GM23338 (cell line): ENCODE measurements at regions not wholly inside any gene's neighbourhood (a gene's known extent, or its start where the extent isn't known, plus 50 kb on each side); places are given as distances from the start of the nearest gene placed in this dataset.

Experiments
- ATAC-seq: fragments of 200-7000 bp; cut with Tn5 transposase; 3 replicates; pipeline ENCODE4 v1.9.1; 2020
- DNase-seq: peaks from one replicate; pipeline ENCODE4 v3.0.0-alpha.2; 2015; ENCODE audit warnings: low spot score
- H2AFZ ChIP-seq: fragments of 200-600 bp; sonication (generic); 2 replicates; pipeline ENCODE4 v1.8.0; 2016; ENCODE audit warnings: antibody characterized with exemption, mild to moderate bottlenecking, moderate library complexity
- H3F3A ChIP-seq: fragments of 200-600 bp; sonication (generic); replicated peaks from 2 replicates; pipeline ENCODE4 v1.8.0; 2017; ENCODE audit warnings: antibody characterized with exemption, mixed run types, low read depth
- H3K27ac ChIP-seq: fragments of 200-600 bp; sonication (generic); 2 replicates; pipeline ENCODE4 v1.6.1; 2016; ENCODE audit warnings: low read depth
- H3K27me3 ChIP-seq: fragments of 200-600 bp; sonication (generic); 2 replicates; pipeline ENCODE4 v1.8.0; 2016; ENCODE audit warnings: mild to moderate bottlenecking, mixed run types, moderate library complexity; ENCODE audit not compliant: insufficient read depth
- H3K36me3 ChIP-seq: fragments of 200-600 bp; sonication (generic); 2 replicates; pipeline ENCODE4 v1.8.0; 2016; ENCODE audit warnings: mild to moderate bottlenecking; ENCODE audit not compliant: insufficient read depth
- H3K4me1 ChIP-seq: fragments of 200-600 bp; sonication (generic); 2 replicates; pipeline ENCODE4 v1.8.0; 2016; ENCODE audit warnings: mild to moderate bottlenecking, moderate library complexity; ENCODE audit not compliant: insufficient read depth
- H3K4me2 ChIP-seq: fragments of 200-600 bp; sonication (generic); 2 replicates; pipeline ENCODE4 v1.7.1; 2017; ENCODE audit warnings: mixed run types
- H3K4me3 ChIP-seq: fragments of 200-600 bp; sonication (generic); 2 replicates; pipeline ENCODE4 v1.6.1; 2016; ENCODE audit warnings: mixed run types
- H3K79me2 ChIP-seq: fragments of 200-600 bp; sonication (generic); replicated peaks from 2 replicates; pipeline ENCODE4 v1.8.0; 2017; ENCODE audit warnings: mild to moderate bottlenecking; ENCODE audit not compliant: insufficient read depth
- H3K9me2 ChIP-seq: fragments of 200-600 bp; sonication (generic); 2 replicates; pipeline ENCODE4 v1.8.0; 2017; ENCODE audit not compliant: insufficient read depth
- H4K20me1 ChIP-seq: fragments of 200-600 bp; sonication (generic); replicated peaks from 2 replicates; pipeline ENCODE4 v1.8.0; 2017; ENCODE audit warnings: mild to moderate bottlenecking; ENCODE audit not compliant: insufficient read depth
- H3K27ac Mint-ChIP-seq: 2 replicates; pipeline ENCODE4 v1.8.0; 2020; ENCODE audit warnings: inconsistent platforms, mild to moderate bottlenecking, moderate library complexity, mixed read lengths
- H3K27me3 Mint-ChIP-seq: 3 replicates; pipeline ENCODE4 v1.8.0; 2022; ENCODE audit warnings: low read depth, mild to moderate bottlenecking, moderate library complexity, mixed read lengths, inconsistent platforms; ENCODE audit not compliant: insufficient read depth, poor library complexity
- H3K36me3 Mint-ChIP-seq: 3 replicates; pipeline ENCODE4 v1.8.0; 2021; ENCODE audit warnings: low read depth, mild to moderate bottlenecking, inconsistent platforms, moderate library complexity, mixed read lengths
- H3K4me1 Mint-ChIP-seq: 3 replicates; pipeline ENCODE4 v1.8.0; 2020; ENCODE audit warnings: mild to moderate bottlenecking, inconsistent platforms, mixed read lengths
- H3K4me3 Mint-ChIP-seq: 3 replicates; pipeline ENCODE4 v1.8.0; 2021; ENCODE audit warnings: moderate library complexity, mild to moderate bottlenecking, inconsistent platforms, mixed read lengths
- H3K9me3 Mint-ChIP-seq: 3 replicates; pipeline ENCODE4 v1.8.0; 2020; ENCODE audit warnings: moderate library complexity, mild to moderate bottlenecking, inconsistent platforms, mixed read lengths
- CREB1 ChIP-seq: fragments of 250-450 bp; sonication (Bioruptor Pico); IDR thresholded peaks from 2 replicates; pipeline ENCODE4 v1.5.0; 2020; ENCODE audit warnings: low read depth, mild to moderate bottlenecking, moderate library complexity
- EZH2 ChIP-seq: fragments of 200-600 bp; sonication (generic); IDR thresholded peaks from one replicate; pipeline ENCODE4 v1.8.0; 2017; ENCODE audit warnings: antibody characterized with exemption, mild to moderate bottlenecking, low read depth; ENCODE audit not compliant: unreplicated experiment
- EZH2phosphoT487 ChIP-seq: fragments of 200-600 bp; sonication (generic); IDR thresholded peaks from one replicate; pipeline ENCODE4 v1.8.1; 2018; ENCODE audit warnings: antibody characterized with exemption; ENCODE audit not compliant: unreplicated experiment
- JUNB ChIP-seq: IDR thresholded peaks from one replicate; pipeline ENCODE4 v1.6.1; 2016; ENCODE audit warnings: antibody characterized with exemption; ENCODE audit not compliant: unreplicated experiment
- NANOG ChIP-seq: IDR thresholded peaks from 2 replicates; pipeline ENCODE4 v1.6.1; 2016; ENCODE audit warnings: antibody characterized with exemption, borderline replicate concordance
- POLR2AphosphoS5 ChIP-seq: IDR thresholded peaks from 2 replicates; pipeline ENCODE4 v1.6.1; 2016; ENCODE audit warnings: antibody characterized with exemption, low read depth
- STAT1 ChIP-seq: IDR thresholded peaks from one replicate; pipeline ENCODE4 v1.6.1; 2016; ENCODE audit warnings: antibody characterized with exemption; ENCODE audit not compliant: unreplicated experiment
- ZNF114 ChIP-seq: fragments of 250-450 bp; sonication (Bioruptor Pico); IDR thresholded peaks from 2 replicates; pipeline ENCODE4 v1.5.0; 2020; ENCODE audit warnings: mild to moderate bottlenecking, moderate library complexity
- ZNF331 ChIP-seq: fragments of 250-450 bp; sonication (Bioruptor Pico); IDR thresholded peaks from 2 replicates; pipeline ENCODE4 v1.5.0; 2020; ENCODE audit warnings: low read depth, mild to moderate bottlenecking, moderate library complexity
- TF ChIP-seq, protein P1 (sequence below), 2 experiments: fragments of 200-600 bp in 1 of 2; sonication (generic) in 1 of 2; conservative IDR thresholded peaks; 2 replicates each; pipeline versions ENCODE4 v1.5.1 to v1.6.1; 2016 to 2017; ENCODE audit warnings: antibody characterized with exemption in 2 of 2, low read depth in 2 of 2, mild to moderate bottlenecking in 2 of 2, moderate library complexity in 1 of 2
- TF ChIP-seq, protein P2 (sequence below): IDR thresholded peaks from 2 replicates; pipeline ENCODE4 v1.6.1; 2016; ENCODE audit warnings: antibody characterized with exemption
- TF ChIP-seq, protein P3 (sequence below): IDR thresholded peaks from one replicate; pipeline ENCODE4 v1.6.1; 2018; ENCODE audit warnings: antibody characterized with exemption; ENCODE audit not compliant: unreplicated experiment

DNA sequence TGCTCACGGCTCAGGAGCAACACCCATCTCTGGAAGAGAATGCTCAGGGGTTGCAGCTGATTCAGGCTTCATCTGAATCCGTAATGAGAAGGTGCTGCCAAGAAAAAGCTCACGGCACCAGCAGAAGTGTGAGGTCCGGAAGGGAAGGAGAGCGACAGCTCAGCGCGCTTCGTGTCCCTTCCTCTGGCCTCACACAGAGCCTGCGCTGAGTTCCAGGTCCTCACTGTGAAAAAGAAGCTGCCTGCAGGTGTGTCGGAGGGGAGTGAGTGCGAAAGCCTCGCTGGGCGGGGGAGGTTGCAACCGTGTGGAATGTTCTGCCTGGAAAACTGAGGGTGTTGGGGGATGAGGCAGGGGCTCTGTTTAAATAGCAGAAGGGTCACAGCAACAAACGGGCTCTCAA is 76.2 kb upstream of the TWIST2 start (continued):
- TF ChIP-seq, protein P1, sequence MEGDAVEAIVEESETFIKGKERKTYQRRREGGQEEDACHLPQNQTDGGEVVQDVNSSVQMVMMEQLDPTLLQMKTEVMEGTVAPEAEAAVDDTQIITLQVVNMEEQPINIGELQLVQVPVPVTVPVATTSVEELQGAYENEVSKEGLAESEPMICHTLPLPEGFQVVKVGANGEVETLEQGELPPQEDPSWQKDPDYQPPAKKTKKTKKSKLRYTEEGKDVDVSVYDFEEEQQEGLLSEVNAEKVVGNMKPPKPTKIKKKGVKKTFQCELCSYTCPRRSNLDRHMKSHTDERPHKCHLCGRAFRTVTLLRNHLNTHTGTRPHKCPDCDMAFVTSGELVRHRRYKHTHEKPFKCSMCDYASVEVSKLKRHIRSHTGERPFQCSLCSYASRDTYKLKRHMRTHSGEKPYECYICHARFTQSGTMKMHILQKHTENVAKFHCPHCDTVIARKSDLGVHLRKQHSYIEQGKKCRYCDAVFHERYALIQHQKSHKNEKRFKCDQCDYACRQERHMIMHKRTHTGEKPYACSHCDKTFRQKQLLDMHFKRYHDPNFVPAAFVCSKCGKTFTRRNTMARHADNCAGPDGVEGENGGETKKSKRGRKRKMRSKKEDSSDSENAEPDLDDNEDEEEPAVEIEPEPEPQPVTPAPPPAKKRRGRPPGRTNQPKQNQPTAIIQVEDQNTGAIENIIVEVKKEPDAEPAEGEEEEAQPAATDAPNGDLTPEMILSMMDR (conservative IDR thresholded peaks at IDR 0.05; ENCODE audit: low read depth in 2 of 2) = no peak
- TF ChIP-seq STAT1 (no peak), ZNF114 (CRISPR knock-in tag) (no peak), ZNF331 (CRISPR knock-in tag) (no peak), CREB1 (CRISPR knock-in tag) (no peak)
- TF ChIP-seq, protein P2, sequence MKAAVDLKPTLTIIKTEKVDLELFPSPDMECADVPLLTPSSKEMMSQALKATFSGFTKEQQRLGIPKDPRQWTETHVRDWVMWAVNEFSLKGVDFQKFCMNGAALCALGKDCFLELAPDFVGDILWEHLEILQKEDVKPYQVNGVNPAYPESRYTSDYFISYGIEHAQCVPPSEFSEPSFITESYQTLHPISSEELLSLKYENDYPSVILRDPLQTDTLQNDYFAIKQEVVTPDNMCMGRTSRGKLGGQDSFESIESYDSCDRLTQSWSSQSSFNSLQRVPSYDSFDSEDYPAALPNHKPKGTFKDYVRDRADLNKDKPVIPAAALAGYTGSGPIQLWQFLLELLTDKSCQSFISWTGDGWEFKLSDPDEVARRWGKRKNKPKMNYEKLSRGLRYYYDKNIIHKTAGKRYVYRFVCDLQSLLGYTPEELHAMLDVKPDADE = no peak

DNA sequence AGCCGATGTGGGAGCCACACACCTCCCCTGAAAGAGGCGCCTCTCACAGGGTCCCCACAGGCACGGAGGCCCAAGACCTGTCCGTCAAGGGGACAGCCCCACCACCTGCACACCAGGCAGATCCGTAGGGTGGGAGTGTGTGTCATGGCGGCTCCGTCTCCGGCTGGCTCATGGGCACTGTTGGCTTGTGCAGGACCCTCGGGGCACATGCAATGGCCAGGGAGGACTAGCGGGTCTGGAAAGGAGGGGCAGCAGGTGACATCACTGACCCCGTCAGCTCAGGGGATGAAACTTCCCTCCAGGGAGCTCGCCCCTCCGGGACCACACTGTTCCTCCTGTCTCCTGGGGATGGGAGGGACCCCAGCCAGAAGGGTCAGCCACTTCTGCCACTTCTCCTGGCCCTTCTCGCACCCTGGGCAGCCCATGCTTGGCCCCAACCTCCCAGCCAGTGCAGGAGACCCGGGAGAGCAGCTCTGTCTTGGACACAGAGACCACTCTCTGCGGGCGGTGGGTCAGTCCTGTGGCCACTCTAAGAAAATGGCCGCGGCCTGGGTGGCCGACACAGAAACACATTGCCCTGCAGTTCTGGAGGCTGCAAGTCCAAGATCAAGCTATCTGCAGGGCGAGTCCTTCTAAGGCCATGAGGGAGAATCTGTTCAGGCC is 75.1 kb upstream of the TWIST2 start:
- Mint-ChIP-seq H3K4me3 (no peak overlapping the region), H3K27ac (no peak overlapping the region), H3K36me3 (no peaks in the 10 kb centered on the region; the same call in 2 of the 3 replicates), H3K9me3 (peaks cover 7% of the 10 kb centered on the region; the same call in 1 of the 3 replicates), H3K4me1 (peaks cover 5% of the 10 kb centered on the region; the same call in 2 of the 3 replicates), H3K27me3 (peaks cover 1% of the 10 kb centered on the region)
- no peak for ATAC-seq
- Histone ChIP-seq H3K4me3 (no peak overlapping the region), H4K20me1 (no peaks in the 10 kb centered on the region), H3K36me3 (no peaks in the 10 kb centered on the region), H3K9me2 (no peaks in the 10 kb centered on the region), H3K4me1 (no peaks in the 10 kb centered on the region), H3K27ac (no peak overlapping the region), H2AFZ (no peak overlapping the region), H3K79me2 (no peaks in the 10 kb centered on the region), H3K4me2 (no peak overlapping the region), H3F3A (no peaks in the 10 kb centered on the region), H3K27me3 (no peaks in the 10 kb centered on the region)
- DNase-seq = no peak
- TF ChIP-seq ZNF331 (CRISPR knock-in tag) = no peak
- TF ChIP-seq EZH2 = no peak
- TF ChIP-seq STAT1 = no peak
- TF ChIP-seq EZH2phosphoT487 = no peak
- TF ChIP-seq, protein P1 (conservative IDR thresholded peaks at IDR 0.05; ENCODE audit: low read depth in 2 of 2) = no peak
- TF ChIP-seq NANOG = no peak
- TF ChIP-seq, protein P2 = no peak
- no peak for TF ChIP-seq POLR2AphosphoS5
- no peak for TF ChIP-seq CREB1 (CRISPR knock-in tag)
- TF ChIP-seq, protein P3, sequence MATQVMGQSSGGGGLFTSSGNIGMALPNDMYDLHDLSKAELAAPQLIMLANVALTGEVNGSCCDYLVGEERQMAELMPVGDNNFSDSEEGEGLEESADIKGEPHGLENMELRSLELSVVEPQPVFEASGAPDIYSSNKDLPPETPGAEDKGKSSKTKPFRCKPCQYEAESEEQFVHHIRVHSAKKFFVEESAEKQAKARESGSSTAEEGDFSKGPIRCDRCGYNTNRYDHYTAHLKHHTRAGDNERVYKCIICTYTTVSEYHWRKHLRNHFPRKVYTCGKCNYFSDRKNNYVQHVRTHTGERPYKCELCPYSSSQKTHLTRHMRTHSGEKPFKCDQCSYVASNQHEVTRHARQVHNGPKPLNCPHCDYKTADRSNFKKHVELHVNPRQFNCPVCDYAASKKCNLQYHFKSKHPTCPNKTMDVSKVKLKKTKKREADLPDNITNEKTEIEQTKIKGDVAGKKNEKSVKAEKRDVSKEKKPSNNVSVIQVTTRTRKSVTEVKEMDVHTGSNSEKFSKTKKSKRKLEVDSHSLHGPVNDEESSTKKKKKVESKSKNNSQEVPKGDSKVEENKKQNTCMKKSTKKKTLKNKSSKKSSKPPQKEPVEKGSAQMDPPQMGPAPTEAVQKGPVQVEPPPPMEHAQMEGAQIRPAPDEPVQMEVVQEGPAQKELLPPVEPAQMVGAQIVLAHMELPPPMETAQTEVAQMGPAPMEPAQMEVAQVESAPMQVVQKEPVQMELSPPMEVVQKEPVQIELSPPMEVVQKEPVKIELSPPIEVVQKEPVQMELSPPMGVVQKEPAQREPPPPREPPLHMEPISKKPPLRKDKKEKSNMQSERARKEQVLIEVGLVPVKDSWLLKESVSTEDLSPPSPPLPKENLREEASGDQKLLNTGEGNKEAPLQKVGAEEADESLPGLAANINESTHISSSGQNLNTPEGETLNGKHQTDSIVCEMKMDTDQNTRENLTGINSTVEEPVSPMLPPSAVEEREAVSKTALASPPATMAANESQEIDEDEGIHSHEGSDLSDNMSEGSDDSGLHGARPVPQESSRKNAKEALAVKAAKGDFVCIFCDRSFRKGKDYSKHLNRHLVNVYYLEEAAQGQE = no peak
- TF ChIP-seq ZNF114 (CRISPR knock-in tag) = no peak
- TF ChIP-seq JUNB = no peak
